Tibial nerve (tissue), 4 donors: ENCODE measurements at regions not wholly inside any gene's neighbourhood (a gene's known extent, or its start where the extent isn't known, plus 50 kb on each side); places are given as distances from the start of the nearest gene placed in this dataset.

Experiments used
- EP300 ChIP-seq, 2 donors: sonication (generic); formaldehyde crosslinking; IDR thresholded peaks; one replicate each; pipeline ENCODE4 v1.6.1; 2017; ENCODE audit warnings: antibody characterized with exemption in 2 of 2, mild to moderate bottlenecking in 1 of 2
- TF ChIP-seq, protein P1 (sequence below), 5 experiments: fragments of 200-600 bp in 3 of 5; fragments of 450-650 bp in 2 of 5; sonication (generic) in 3 of 5; IDR thresholded peaks; one replicate each; pipeline ENCODE4 v1.5.1; 2016 to 2019; ENCODE audit warnings: antibody characterized with exemption in 5 of 5, mild to moderate bottlenecking in 3 of 5, moderate library complexity in 2 of 5

DNA sequence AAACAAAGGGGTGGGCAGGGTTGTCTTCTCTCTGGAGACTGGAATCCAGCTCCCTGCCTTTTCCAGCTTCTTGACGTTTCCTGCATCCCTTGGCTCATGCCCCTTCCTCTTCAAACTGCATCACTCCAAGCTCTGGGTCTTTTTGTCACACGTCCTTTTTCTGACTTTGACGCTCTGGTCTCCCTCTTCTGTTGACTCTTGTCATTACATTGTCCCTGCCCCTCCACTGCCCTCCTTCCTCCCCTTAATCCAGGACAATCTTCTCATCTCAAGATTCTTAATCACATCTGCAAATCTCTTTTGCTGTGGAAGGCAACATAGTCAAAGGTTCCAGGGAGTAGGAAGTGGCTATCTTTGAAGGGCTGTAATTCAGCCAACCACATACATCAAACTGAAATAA lies 178.3 kb downstream of the TMA16 start:
- TF ChIP-seq, protein P1, sequence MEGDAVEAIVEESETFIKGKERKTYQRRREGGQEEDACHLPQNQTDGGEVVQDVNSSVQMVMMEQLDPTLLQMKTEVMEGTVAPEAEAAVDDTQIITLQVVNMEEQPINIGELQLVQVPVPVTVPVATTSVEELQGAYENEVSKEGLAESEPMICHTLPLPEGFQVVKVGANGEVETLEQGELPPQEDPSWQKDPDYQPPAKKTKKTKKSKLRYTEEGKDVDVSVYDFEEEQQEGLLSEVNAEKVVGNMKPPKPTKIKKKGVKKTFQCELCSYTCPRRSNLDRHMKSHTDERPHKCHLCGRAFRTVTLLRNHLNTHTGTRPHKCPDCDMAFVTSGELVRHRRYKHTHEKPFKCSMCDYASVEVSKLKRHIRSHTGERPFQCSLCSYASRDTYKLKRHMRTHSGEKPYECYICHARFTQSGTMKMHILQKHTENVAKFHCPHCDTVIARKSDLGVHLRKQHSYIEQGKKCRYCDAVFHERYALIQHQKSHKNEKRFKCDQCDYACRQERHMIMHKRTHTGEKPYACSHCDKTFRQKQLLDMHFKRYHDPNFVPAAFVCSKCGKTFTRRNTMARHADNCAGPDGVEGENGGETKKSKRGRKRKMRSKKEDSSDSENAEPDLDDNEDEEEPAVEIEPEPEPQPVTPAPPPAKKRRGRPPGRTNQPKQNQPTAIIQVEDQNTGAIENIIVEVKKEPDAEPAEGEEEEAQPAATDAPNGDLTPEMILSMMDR (IDR thresholded peaks at IDR 0.05), result no peak
- no peak for TF ChIP-seq EP300 (IDR thresholded peaks at IDR 0.05)
